ENCODE measurements at regions not wholly inside any gene's neighbourhood (a gene's known extent, or its start where the extent isn't known, plus 50 kb on each side); places are given as distances from the start of the nearest gene placed in this dataset.
"Not testable (repeated sequence)": the region's sequence is repeated elsewhere in the genome, so short reads cannot be mapped to it uniquely, and the experiment has no call there.

- 86 to 92% (median 90%) methylated on average over 2 of the region's 2 CpGs for WGBS, 3 donors
- Histone ChIP-seq H3K27me3 (ENCODE audit: insufficient read depth in 3 of 3, low read length in 2 of 3) (no peaks in the 10 kb centered on the region), H3K36me3 (ENCODE audit: insufficient read depth in 1 of 2, low read depth in 1 of 2) (peaks cover 0 to 29% of the 10 kb centered on the region in 2 donors), H3K9me3 (no peaks in the 10 kb centered on the region), H3K27ac (peak overlapping the region; percentile 4), H3K4me1 (peaks cover 57% of the 10 kb centered on the region), H3K4me3 (no peak overlapping the region)
- DNase-seq (no peak), ATAC-seq (no peak)
- intact Hi-C loops (cut with DNase I), result loop anchor here in 1 of 2 donors (10.0 kb wide), 1 partner anchor 48 kb away; the partner anchor contains the start of gene ILRUN
- TF ChIP-seq CTCF (IDR thresholded peaks at IDR 0.05), result no peak
These were observed 49.9 kb downstream of the ILRUN start for GRCh38 chr6:34646714-34647113.

GRCh38 chr6:34645627-34646026 is 50.9 kb downstream of the ILRUN start:
- ATAC-seq (peak; percentile 57 to 73 (median 60)), DNase-seq (no peak)
- Histone ChIP-seq H3K36me3 (ENCODE audit: insufficient read depth in 1 of 2, low read depth in 1 of 2) (peaks cover 0 to 29% of the 10 kb centered on the region in 2 donors), H3K9me3 (no peaks in the 10 kb centered on the region), H3K4me1 (peaks cover 48% of the 10 kb centered on the region), H3K27ac (peak overlapping the region; percentile 53), H3K4me3 (no peak overlapping the region), H3K27me3 (ENCODE audit: insufficient read depth in 3 of 3, low read length in 2 of 3) (no peaks in the 10 kb centered on the region)
- 69 to 81% (median 78%) methylated on average over 5 of the region's 5 CpGs for WGBS, 3 donors
- TF ChIP-seq CTCF (IDR thresholded peaks at IDR 0.05), result no peak
- intact Hi-C loops (cut with DNase I), result loop anchor here in 1 of 2 donors (10.0 kb wide), 1 partner anchor 49 kb away; the partner anchor contains the start of gene ILRUN

GRCh38 chr6:34644716-34645115 is 51.9 kb downstream of the ILRUN start:
- 56 to 75% (median 71%) methylated on average over 1 of the region's 1 CpG for WGBS, 3 donors
- ATAC-seq (no peak), DNase-seq (no peak)
- no peaks in the 10 kb centered on the region for H3K27me3 ChIP-seq (ENCODE audit: insufficient read depth in 3 of 3, low read length in 2 of 3)
- no peak overlapping the region for H3K4me3 ChIP-seq
- H3K36me3 ChIP-seq (ENCODE audit: insufficient read depth in 1 of 2, low read depth in 1 of 2), result peaks cover 0 to 29% of the 10 kb centered on the region in 2 donors
- peak overlapping the region; percentile 53 for H3K27ac ChIP-seq
- intact Hi-C loops (cut with DNase I), result loop anchor here in 1 of 2 donors (10.0 kb wide), 1 partner anchor 50 kb away; the partner anchor contains the start of gene ILRUN
- no peaks in the 10 kb centered on the region for H3K9me3 ChIP-seq
- no peak for TF ChIP-seq CTCF (IDR thresholded peaks at IDR 0.05)
- H3K4me1 ChIP-seq, result peaks cover 40% of the 10 kb centered on the region

GRCh38 chr6:34642427-34642826 is 54.1 kb downstream of the ILRUN start:
- H3K27me3 ChIP-seq (ENCODE audit: insufficient read depth in 3 of 3, low read length in 2 of 3), result no peaks in the 10 kb centered on the region
- H3K36me3 ChIP-seq (ENCODE audit: insufficient read depth in 1 of 2, low read depth in 1 of 2), result peaks cover 0 to 29% of the 10 kb centered on the region in 2 donors
- H3K27ac ChIP-seq, result no peak overlapping the region
- intact Hi-C loops (cut with DNase I), result loop anchor here in 1 of 2 donors (10.0 kb wide), 1 partner anchor 52 kb away; the partner anchor contains the start of gene ILRUN
- no peak for DNase-seq
- no peak for TF ChIP-seq CTCF (IDR thresholded peaks at IDR 0.05)
- WGBS, 3 donors, result 93 to 97% (median 95%) methylated on average over 3 of the region's 3 CpGs
- H3K4me1 ChIP-seq, result peaks cover 27% of the 10 kb centered on the region
- H3K9me3 ChIP-seq, result no peaks in the 10 kb centered on the region
- no peak overlapping the region for H3K4me3 ChIP-seq
- ATAC-seq, result no peak

GRCh38 chr6:34640074-34640849 is 56.3 kb downstream of the ILRUN start:
- not testable (repeated sequence) for DNase-seq; H3K9me3 ChIP-seq; H3K27me3 ChIP-seq (ENCODE audit: insufficient read depth in 3 of 3, low read length in 2 of 3); H3K4me3 ChIP-seq
- Histone ChIP-seq H3K27ac (peak overlapping the region; percentile 80), H3K4me1 (peaks cover 17% of the 10 kb centered on the region), H3K36me3 (ENCODE audit: insufficient read depth in 1 of 2, low read depth in 1 of 2) (peaks cover 0 to 16% of the 10 kb centered on the region in 2 donors)
- peak in 1 of 4 donors; percentile 15 for ATAC-seq
- 93 to 95% (median 95%) methylated on average over 16 of the region's 16 CpGs for WGBS, 3 donors
- intact Hi-C loops (cut with DNase I), result loop anchor here in 1 of 2 donors (10.0 kb wide), 1 partner anchor 55 kb away; the partner anchor contains the start of gene ILRUN

All from psoas muscle (tissue), 7 donors.